ENCODE measurements at regions not wholly inside any gene's neighbourhood (a gene's known extent, or its start where the extent isn't known, plus 50 kb on each side); places are given as distances from the start of the nearest gene placed in this dataset.

DNA sequence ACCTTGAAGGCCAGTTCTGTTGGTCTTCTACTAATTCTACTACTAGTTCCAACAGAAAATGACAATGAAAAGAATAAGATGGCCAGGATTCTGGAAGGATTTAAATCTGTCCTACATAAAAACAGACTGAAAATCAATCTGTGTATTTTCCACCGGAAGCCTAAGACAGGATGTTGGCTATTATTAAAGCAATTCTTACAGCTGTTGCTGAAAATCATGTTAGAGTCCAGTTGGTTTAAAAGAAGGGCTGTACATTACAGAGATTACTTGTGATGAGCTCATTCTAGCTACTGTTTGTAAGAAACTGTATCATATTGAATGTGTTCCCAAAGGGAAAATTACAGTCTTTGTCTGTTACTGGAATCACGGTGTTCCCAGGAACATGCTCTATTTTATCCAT lies 54.8 kb upstream of the MAGEB16 start:
- H3K4me3 Mint-ChIP-seq (ENCODE audit: unreplicated experiment): no peak overlapping the region
- no peak for DNase-seq
- H3K4me1 Mint-ChIP-seq (ENCODE audit: low read depth, unreplicated experiment): no peaks in the 10 kb centered on the region
- no peak overlapping the region for H3K27ac Mint-ChIP-seq (ENCODE audit: unreplicated experiment)
- TF ChIP-seq, protein P1, sequence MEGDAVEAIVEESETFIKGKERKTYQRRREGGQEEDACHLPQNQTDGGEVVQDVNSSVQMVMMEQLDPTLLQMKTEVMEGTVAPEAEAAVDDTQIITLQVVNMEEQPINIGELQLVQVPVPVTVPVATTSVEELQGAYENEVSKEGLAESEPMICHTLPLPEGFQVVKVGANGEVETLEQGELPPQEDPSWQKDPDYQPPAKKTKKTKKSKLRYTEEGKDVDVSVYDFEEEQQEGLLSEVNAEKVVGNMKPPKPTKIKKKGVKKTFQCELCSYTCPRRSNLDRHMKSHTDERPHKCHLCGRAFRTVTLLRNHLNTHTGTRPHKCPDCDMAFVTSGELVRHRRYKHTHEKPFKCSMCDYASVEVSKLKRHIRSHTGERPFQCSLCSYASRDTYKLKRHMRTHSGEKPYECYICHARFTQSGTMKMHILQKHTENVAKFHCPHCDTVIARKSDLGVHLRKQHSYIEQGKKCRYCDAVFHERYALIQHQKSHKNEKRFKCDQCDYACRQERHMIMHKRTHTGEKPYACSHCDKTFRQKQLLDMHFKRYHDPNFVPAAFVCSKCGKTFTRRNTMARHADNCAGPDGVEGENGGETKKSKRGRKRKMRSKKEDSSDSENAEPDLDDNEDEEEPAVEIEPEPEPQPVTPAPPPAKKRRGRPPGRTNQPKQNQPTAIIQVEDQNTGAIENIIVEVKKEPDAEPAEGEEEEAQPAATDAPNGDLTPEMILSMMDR (IDR thresholded peaks at IDR 0.05; ENCODE audit: partially characterized antibody, unreplicated experiment): no peak
- H3K9me3 Mint-ChIP-seq (ENCODE audit: unreplicated experiment): no peaks in the 10 kb centered on the region
- H3K27me3 Mint-ChIP-seq (ENCODE audit: unreplicated experiment): no peaks in the 10 kb centered on the region
- no peaks in the 10 kb centered on the region for H3K36me3 Mint-ChIP-seq (ENCODE audit: unreplicated experiment)

Measured in glutamatergic neuron (in vitro differentiated cells).